Stimulated activated CD4-positive, alpha-beta T cell treated with anti-CD3 and anti-CD28 coated beads, Interleukin-15, amount 100 ng/mL, for 48 hours (primary cell): ENCODE measurements at regions not wholly inside any gene's neighbourhood (a gene's known extent, or its start where the extent isn't known, plus 50 kb on each side); places are given as distances from the start of the nearest gene placed in this dataset.

Source experiments
- DNase-seq, 2 donors: peaks; one replicate each; pipeline ENCODE4 v3.0.0-alpha.2; 2020; ENCODE audit warnings: low read depth in 2 of 2

- no peak for DNase-seq
Measured at GRCh38 chr15:26477044-26477443, 295.8 kb downstream of the GABRB3 start.

- DNase-seq, result no peak
Measured at GRCh38 chr15:26475554-26475953, 297.3 kb downstream of the GABRB3 start.

GRCh38 chr15:26472661-26473060 is 300.2 kb downstream of the GABRB3 start:
- no peak for DNase-seq

- no peak for DNase-seq
Measured at GRCh38 chr15:26461847-26462608, 310.8 kb downstream of the GABRB3 start.

- DNase-seq, result no peak
Measured at GRCh38 chr15:26460165-26460564, 312.7 kb downstream of the GABRB3 start.

GRCh38 chr15:26455828-26456227 is 317.0 kb downstream of the GABRB3 start:
- no peak for DNase-seq

- no peak for DNase-seq
Measured at GRCh38 chr15:26453914-26454313, 319.0 kb downstream of the GABRB3 start.

GRCh38 chr15:26451995-26452394 is 320.9 kb downstream of the GABRB3 start:
- DNase-seq, result no peak

- no peak for DNase-seq
Measured at GRCh38 chr15:26449291-26449690, 323.6 kb downstream of the GABRB3 start.

GRCh38 chr15:26443321-26443720 is 329.5 kb downstream of the GABRB3 start:
- no peak for DNase-seq

- no peak for DNase-seq
Measured at GRCh38 chr15:26442680-26443079, 330.2 kb downstream of the GABRB3 start.

GRCh38 chr15:26439681-26440080 is 333.2 kb downstream of the GABRB3 start:
- DNase-seq, result no peak

- no peak for DNase-seq
Measured at GRCh38 chr15:26438718-26439117, 334.1 kb downstream of the GABRB3 start.

- no peak for DNase-seq
Measured at GRCh38 chr15:26438316-26438715, 334.6 kb downstream of the GABRB3 start.

- DNase-seq, result no peak
Measured at GRCh38 chr15:26433818-26434217, 339.0 kb downstream of the GABRB3 start.

- no peak for DNase-seq
Measured at GRCh38 chr15:26433060-26433459, 339.8 kb downstream of the GABRB3 start.

- no peak for DNase-seq
Measured at GRCh38 chr15:26421065-26421464, 351.8 kb downstream of the GABRB3 start.

- DNase-seq, result no peak
Measured at GRCh38 chr15:26395624-26396023, 377.2 kb downstream of the GABRB3 start.

GRCh38 chr15:26394801-26395200 is 378.1 kb downstream of the GABRB3 start:
- no peak for DNase-seq

- DNase-seq, result no peak
Measured at GRCh38 chr15:26392956-26393355, 379.9 kb downstream of the GABRB3 start.

- DNase-seq, result no peak
Measured at GRCh38 chr15:26391567-26392194, 381.2 kb downstream of the GABRB3 start.

- DNase-seq, result no peak
Measured at GRCh38 chr15:26382444-26383072, 390.3 kb downstream of the GABRB3 start.

- DNase-seq, result no peak
Measured at GRCh38 chr15:26378304-26378703, 394.6 kb downstream of the GABRB3 start.
